HG03571 (cell line): ENCODE measurements at regions not wholly inside any gene's neighbourhood (a gene's known extent, or its start where the extent isn't known, plus 50 kb on each side); places are given as distances from the start of the nearest gene placed in this dataset.

Experiments
- ATAC-seq: cut with Tn5 transposase; IDR thresholded peaks from one replicate; pipeline ENCODE4 v1.9.1; 2021; ENCODE audit not compliant: unreplicated experiment

DNA sequence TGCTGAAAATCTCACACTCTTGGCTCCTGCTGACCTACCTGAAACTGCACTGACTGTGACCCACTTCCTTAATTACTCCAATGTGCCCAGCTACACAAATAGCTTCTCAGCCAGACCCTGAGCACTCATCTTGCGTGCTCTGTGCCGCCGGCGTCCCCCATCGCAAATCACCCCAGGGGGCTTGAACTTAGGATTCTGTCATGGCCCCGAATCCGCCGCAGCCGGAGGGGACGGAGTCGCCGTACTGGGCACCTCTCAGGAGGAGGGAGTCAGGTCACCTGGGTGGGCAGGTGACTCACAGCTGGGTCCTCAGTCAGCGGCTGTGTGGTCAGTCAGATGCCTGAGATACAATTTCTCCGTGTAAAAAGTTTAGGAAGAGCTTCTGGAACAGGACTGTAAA lies 804.9 kb upstream of the SALL3 start:
- ATAC-seq = no peak

DNA sequence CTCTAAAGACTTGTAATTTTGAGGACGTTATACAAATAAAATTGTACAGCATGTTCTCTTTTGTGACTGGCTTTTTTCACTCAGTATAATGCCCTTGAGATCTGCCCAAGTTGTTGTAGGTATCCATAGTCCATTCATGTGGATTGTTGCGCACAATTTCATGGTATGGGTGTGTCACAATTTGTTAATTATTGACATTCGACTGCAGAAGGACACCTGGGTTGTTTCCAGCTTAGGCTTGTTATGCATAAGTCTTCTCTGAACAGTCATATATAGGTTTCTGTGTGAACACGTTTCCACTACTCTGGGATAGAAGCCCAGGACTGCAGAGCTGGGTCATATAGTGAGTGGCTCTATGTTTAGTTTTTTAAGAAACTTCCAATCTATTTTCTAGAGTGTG lies 800.8 kb upstream of the SALL3 start:
- ATAC-seq = no peak

DNA sequence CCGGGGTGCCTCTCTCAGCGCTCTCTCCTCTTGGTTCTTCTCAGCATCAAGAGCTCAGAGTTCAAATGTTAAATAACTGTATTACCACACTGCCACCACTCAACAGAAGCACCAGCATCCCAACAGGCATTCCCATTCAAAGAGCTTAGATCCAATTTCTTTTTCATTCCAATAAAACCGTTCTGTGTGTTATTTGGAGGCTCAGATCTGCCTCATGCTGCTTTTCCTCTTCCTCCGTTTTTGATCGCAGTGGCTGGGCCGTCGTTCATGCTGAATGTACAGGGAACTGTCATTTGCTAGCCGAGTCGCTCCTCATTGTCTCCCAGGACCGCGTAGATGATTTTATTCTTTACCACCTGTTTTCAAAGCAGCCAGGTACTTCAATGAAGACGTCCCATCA lies 798.9 kb upstream of the SALL3 start:
- no peak for ATAC-seq

DNA sequence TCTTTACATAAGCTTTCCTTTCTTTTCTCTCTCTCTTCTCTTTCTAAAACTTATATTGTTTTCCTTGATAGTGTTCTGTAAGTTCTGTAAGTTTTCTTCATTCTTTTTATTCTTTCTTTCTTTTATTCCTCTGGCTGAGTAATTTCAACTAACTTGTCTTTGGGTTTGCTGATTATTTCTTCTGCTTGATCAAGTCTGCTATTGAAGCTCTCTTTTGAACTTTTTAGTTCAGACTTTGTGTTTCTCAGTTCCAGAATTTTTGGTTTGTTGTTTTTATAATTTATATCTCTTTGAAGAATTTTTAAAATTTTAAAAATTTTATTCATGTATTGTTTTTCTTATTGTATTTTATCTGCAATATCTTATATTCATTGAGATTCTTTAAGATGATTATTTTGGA lies 795.8 kb upstream of the SALL3 start:
- ATAC-seq = no peak

DNA sequence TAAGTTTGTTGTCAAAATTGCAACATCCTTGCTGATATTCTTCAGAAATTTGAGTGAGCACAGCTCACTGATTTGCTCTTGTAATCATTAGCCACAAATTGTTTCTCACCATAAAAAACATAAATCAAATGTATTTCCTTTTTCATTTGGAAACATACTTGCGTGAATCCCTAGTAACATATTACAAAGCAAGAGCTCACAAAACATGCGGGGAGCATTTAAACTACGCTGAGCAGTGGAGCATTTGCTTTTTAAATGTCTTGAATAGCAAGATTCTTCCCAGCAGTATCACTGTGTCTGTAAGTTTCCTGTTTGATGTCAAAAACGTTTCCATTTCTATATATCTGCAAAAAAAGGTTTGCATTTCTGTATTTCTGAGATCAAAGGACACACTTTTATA lies 788.3 kb upstream of the SALL3 start:
- ATAC-seq = no peak

DNA sequence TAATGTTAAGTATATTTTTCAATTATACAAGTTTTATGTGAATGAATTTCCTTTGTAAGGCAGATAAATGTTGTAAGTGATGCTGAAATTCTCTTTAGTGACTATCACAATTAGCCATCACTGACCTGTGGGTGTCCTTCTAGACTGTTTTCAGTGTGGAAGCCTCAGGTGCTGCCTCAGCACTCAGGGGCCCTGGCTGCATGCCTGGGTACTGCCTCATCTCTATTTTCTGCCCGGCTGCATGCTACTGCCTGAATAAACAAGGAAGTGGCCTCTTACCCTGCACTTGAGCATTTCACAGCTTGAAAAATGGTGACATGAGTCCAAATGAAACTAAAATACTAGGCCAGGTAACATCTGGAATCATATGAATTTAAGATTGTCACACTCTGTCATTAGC lies 787.6 kb upstream of the SALL3 start:
- ATAC-seq = no peak

DNA sequence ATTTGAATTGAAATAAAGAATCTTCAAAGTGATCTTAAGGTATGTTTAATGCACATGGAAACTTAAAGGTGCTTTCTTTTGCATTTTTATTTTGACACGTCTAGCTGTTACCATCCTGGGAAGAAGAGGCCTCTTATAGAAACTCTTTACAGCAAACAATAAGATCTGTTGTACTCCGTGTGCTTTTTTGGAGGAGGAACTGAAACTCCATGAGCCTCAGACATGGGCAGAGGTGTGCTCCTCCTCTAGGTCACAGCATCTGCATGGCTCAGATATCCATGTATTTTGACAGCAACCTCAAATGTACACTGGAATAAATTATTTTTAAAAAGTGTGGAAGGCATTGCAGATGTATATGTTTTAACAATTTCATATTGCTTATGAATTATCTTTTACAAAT lies 783.3 kb upstream of the SALL3 start:
- no peak for ATAC-seq

DNA sequence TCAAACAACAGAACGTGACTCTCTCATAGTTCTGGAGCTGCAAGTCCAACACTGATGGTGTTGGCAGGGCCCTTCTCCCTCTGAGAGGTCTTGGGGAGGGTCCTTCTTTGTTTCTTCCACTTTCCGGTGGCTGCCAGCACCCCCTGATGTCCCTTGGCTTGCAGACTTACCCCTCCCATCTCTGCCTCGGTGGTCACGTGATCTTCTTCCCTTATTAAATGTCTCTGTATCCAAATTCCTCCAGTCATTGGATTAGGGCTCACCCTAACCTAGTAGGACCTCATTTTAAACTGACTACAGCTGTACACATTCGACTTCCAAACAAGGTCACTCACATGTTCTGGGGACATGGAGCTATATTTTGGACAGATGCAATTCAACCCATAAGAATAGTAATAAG lies 780.6 kb upstream of the SALL3 start:
- no peak for ATAC-seq

DNA sequence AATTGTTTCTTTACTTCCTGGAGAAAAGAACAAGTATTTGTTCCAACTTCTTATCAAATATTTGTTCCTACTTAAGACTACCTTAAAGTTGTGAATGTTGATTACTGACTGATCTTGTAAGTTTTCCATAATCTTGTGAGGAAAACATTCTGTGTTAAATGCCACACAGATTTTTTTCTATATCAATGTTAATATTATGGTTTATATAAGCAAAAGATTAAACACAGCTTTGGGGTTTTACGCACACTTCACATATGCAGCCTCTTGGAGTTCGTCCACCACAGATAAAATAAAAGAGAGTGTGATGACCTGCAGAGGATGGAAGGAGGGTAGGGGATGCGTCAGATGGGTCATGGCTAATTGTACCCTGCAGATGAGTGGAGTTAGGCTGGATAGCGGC lies 780.0 kb upstream of the SALL3 start:
- no peak for ATAC-seq

DNA sequence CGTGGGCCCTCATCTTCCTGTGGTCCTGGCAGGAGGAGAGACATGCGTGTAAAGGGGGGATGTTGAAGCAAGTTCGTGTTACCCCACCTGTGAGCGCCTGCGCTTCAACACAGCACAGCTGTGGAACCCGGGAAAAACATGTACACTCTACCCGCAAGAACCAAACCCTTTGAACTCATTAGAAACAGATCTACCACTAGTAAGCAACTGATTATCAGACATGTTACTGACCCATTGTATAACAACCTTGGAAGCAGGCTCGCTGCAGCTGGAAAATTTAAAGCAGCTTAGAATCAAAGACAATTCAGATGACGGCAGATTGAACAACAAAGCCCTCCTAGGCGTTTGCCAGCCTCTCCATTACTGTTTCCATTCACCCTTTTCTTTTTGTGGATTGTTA lies 771.7 kb upstream of the SALL3 start:
- ATAC-seq = no peak

DNA sequence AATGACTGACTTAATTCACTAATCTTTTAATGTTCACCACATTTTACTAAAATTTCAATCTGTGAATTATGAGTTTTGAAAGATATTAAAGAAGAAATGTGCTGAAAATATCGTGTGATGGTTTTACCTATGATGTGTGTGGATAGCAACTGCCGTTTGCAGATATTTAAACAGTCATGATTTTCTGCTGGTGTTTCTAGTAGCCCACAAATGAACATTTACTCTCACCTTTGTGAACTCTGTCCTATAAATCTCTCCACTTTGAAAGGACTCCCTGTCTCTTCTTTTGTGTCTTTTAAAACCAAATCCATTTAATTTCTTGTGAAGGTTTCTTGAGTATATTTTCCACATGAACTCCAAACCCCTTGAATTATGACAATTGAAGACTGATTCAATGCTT lies 771.2 kb upstream of the SALL3 start:
- no peak for ATAC-seq

DNA sequence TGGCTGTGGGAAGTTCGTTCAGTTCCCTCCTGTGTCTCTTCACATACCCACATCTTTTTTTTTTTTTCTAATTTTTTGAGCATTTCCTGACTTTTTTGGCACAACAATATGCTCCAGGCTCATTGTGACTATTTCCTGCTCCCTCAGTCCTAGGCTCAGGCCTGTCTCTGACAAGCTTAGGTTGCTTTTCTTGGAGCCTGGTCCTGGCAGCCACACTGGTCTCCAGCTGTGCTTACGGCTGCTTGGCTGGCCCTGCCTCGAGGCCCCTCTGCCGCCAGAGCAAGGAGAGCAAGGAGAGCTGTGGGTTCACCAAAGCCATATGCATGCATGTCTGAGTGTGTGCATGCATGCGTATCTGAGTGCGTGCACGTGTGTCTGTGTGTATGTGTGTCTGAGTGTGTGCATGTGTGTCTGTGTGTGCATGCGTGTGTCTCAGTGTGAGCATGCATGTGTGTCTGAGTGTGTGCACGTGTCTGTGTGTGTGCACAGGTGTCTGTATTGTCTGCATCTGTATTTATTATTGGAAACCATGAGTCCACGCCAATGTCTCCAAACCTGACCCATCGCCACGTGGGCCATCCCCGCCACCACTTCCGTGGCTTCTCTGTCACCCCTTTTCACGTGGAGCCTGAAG lies 766.1 kb upstream of the SALL3 start:
- ATAC-seq = no peak

DNA sequence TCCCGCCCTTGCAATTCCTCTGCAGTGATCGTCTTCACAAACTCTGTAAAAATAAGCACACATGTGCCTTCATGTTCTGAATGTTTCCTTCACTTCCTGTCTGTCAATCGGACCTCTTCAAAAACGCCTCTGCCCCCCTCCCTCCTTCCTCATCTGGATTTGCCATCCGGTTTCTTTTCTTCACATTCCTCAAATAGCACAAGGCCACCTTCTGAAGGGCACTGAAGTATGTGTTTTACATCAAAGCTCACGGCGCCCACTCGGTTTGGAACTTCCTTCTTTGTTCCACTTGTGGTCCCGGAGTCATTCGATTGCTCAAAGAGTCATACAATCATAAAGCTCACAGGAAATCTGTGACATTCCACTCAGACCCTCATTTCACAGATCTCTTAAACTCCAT lies 758.1 kb upstream of the SALL3 start:
- ATAC-seq = no peak

DNA sequence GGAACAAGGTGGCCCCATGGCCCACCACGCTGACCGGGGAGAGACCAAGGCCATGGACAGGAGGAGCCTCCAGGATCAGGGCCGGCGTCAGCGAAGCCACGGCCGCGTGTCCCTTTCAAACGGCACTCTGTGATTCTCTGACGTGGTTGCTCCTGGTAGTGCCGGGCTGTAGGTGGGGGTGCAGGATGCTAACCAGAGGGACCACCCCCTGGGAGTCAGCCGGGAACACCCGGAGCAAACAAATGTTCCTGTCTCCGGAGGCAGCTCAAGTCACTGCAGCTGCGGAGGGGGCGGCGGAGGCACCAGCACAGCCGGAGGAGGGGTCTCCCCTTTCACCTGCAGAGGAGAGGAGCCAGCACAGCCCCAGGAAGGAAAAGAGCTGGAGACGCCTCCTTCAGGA lies 750.6 kb upstream of the SALL3 start:
- no peak for ATAC-seq

DNA sequence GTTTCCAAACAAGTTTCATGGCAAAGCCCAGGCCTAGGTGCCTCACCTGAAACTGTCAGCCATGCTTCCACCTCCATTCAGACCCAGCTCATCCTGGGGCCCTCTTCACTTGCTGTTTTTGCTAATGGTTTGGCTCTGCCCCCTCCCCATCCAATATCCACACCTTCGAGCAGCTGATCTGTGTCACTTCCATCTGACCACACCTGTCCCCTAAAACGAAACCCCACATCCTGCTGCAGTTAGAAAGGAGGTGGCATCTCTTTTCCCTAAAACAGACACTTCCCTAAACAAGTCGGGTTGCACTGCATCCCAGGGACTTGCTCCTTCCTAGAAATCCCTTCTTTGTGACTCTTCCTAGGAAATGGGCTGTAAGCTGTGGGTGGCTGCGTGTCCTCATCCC lies 748.7 kb upstream of the SALL3 start:
- no peak for ATAC-seq

DNA sequence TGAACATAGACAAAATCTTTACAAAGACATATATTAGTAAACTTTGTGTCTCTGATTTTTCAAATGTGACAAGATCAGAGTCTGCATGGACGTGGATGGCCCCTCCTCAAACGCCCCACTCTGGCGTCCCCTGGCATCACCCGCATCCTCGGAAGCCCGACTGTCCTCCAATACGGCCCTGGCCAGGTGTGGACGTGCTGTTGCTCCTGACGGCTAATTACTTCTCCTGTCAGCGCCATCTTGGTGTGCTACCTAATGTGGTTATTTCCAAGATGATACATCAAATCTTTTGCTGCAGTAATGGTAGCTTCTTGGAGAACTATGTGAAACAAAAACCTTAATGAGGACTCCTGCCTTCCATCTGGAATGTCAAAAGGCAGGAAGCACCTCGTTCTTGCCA lies 747.4 kb upstream of the SALL3 start:
- no peak for ATAC-seq

DNA sequence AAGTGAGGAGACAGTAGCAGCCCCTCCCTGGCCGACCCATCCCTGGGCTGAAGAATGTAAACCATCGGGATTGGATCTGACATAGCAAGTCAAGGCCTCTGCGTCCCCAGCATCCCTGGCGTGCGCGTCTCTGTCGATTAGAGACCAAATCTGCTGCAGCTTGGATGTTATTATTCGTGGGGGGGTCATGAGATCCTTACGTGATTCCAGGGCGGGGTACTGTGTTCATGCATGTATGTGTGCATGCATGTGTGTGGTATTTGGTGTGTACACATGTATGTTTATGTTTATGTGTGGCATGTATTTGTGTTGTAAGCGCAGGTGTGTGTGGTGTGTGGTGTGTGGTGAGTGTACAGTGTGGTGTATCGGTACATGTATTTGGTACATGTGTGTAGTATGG lies 741.8 kb upstream of the SALL3 start:
- no peak for ATAC-seq

DNA sequence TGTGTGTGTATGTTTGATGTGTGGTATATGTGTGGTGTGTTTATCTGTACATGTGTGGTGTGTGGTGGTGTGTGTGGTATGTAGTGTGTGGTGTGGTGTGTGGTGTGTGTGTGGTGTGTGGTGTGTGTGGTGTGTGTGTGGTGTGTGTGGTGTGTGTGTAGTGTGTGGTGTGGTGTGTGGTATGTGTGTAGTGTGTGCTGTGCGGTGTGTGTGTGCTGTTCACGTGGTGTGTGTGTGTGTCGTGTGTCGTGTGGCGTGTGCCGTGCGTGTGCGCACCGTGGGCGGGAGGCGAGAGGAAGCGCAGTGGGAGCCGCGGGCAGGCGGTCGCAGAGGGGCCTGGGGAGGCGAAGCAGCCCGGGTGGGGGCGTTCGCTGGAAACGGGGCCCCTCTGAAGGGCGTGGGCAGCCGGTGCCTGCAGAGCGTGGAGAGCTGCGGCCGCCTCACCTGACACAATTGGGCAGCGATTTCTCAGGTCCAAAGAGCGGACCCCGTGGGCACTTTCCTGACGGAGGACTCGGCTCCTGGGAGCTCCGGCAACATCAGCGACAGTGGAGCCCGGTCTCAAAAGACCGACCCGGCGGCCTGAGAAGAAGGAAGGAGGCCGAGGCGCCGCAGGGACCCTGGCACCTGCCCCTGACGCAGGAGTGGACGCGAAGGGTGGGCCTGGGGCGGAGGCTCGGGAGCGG lies 741.1 kb upstream of the SALL3 start:
- ATAC-seq = no peak

DNA sequence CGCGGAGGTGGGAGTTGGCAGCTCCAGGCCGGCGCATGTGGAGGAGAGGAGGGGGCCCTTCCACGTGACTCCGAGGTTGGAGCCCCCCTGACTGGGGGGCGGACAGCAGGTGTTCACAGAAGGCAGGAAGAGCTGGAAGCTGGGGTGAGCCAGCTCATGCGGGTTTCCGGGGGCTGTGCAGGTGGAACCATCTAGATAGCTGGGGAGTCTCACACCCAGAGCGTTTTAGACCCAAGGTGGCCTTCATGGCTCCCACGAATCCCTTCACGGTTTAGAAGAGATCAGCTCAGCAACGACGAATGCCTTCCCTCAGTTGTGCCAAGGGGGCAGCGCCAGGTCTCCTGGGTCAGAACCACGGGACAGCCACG lies 740.5 kb upstream of the SALL3 start:
- ATAC-seq = no peak

DNA sequence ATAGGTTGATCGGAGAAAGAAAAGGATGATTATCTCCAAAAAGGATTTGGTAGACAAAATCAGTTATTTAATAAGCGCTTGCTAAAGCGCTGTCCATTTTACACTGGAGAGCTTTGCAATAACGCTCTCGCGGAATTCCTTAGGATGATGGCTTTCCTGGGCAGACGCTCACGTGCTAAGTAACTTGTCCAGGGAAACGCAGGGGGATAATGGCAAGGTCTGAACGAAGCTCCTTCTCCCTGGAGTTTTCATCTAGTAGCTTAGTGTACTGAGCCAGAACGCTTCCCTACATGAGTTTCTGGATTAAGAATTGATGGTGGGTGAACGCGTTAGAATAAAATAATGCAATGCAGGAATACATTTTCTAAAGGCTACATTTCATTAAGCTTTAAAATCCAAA lies 739.5 kb upstream of the SALL3 start:
- ATAC-seq = no peak

DNA sequence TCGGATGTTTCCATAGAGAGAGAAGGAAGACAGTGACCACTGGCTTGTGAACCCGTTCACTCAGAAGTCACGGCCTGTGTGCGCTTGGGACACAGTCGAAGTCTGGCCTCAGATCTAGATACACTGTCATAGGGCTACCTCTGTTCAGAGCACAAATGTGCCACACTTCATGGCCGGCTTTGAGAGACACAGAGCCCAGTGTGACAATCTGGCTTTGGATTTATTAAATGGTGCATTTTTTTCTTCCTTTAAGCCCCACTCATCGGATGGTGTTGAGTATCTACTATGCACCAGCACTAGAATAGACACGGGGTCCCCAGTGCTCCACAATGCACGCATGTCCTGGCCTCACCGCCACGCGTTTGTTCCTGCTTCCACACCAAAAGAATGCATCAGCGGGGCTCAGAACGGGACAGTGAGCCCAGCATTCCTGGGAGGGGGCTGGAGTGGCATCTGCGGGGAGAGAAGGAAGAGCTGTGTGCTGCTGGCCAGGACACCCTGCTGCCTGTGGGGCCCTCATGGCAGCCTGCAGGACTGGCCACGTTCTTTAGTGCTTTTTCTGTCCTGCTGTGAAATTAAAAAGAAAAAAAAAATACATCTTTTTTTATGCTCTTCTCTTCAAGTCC lies 738.9 kb upstream of the SALL3 start:
- no peak for ATAC-seq

DNA sequence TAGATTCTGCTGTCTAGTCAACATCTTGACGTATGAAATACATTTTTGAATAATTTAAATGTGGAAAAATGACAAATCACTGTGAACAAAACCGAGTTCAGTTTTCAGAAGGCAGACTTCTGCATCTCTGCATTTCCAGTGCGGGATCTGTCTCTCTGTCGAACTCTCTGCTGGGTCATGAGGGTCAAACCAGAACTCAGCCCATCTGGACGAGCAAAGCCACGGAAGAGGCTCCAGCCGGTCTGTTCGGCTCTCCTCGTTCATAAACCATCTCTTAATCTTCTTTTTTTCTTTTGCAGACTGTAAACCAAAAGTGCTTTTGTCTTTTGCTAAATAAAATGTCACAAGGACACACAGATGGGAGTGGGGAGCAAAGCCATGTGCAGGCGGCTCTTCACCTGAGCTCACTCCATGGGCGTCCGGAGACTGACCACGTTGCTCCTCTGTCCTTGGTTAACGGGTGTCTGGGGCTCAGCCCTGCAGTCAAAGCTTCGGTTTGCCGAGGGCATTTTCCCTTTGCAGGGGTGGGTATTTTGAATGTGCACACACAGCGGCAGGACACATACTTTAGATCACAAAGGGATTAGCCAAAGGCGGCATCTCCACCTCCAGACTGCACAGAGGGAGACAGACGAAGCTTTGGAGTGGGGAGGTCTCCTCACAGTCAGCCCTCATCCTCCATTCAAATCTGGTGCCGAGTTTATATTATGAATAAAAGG lies 737.9 kb upstream of the SALL3 start:
- ATAC-seq = no peak
